ENCODE measurements at regions not wholly inside any gene's neighbourhood (a gene's known extent, or its start where the extent isn't known, plus 50 kb on each side); places are given as distances from the start of the nearest gene placed in this dataset.
"Not testable (repeated sequence)": the region's sequence is repeated elsewhere in the genome, so short reads cannot be mapped to it uniquely, and the experiment has no call there.

DNA sequence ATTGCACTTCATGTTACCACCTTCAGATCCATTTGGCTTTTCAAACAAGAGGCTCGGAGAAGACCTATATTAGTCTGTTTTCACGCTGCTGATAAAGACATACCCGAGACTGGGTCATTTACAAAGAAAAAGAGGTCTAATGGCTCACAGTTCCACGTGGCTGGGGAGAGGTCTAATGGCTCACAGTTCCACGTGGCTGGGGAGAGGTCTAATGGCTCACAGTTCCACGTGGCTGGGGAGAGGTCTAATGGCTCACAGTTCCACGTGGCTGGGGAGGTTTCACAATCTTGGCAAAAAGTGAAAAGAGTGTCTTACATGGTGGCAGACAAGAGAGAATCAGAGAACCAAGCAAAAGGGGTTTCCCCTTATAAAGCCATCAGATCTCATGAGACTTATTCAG is 268.0 kb downstream of the C16orf95 start:
- TF ChIP-seq, protein P1, sequence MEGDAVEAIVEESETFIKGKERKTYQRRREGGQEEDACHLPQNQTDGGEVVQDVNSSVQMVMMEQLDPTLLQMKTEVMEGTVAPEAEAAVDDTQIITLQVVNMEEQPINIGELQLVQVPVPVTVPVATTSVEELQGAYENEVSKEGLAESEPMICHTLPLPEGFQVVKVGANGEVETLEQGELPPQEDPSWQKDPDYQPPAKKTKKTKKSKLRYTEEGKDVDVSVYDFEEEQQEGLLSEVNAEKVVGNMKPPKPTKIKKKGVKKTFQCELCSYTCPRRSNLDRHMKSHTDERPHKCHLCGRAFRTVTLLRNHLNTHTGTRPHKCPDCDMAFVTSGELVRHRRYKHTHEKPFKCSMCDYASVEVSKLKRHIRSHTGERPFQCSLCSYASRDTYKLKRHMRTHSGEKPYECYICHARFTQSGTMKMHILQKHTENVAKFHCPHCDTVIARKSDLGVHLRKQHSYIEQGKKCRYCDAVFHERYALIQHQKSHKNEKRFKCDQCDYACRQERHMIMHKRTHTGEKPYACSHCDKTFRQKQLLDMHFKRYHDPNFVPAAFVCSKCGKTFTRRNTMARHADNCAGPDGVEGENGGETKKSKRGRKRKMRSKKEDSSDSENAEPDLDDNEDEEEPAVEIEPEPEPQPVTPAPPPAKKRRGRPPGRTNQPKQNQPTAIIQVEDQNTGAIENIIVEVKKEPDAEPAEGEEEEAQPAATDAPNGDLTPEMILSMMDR (IDR thresholded peaks at IDR 0.05; ENCODE audit: low read depth, low read length, missing input control), result not testable (repeated sequence)
- not testable (repeated sequence) for TF ChIP-seq FOXA1 (IDR thresholded peaks at IDR 0.05); SP1 (IDR thresholded peaks at IDR 0.05); TAF1 (conservative IDR thresholded peaks at IDR 0.05); JUND (IDR thresholded peaks at IDR 0.05)
- TF ChIP-seq, protein P2, sequence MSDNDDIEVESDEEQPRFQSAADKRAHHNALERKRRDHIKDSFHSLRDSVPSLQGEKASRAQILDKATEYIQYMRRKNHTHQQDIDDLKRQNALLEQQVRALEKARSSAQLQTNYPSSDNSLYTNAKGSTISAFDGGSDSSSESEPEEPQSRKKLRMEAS (IDR thresholded peaks at IDR 0.05), result not testable (repeated sequence)

All from liver (tissue), 3 donors.